Common myeloid progenitor, CD34-positive (primary cell): ENCODE measurements at regions not wholly inside any gene's neighbourhood (a gene's known extent, or its start where the extent isn't known, plus 50 kb on each side); places are given as distances from the start of the nearest gene placed in this dataset.

ENCODE experiments used
- CTCF ChIA-PET: fragments of 350-600 bp; sonication (Branson Sonifier 250); formaldehyde crosslinking; loops from one replicate; lab custom pipeline; 2021; ENCODE audit warnings: antibody characterized with exemption; lab: Charles Lee
- POLR2A ChIA-PET: fragments of 350-600 bp; sonication (Branson Sonifier 250); formaldehyde crosslinking; loops from one replicate; lab custom pipeline; 2021; ENCODE audit warnings: antibody characterized with exemption; lab: Charles Lee
- DNase-seq, 3 donors: peaks; one replicate each; pipeline versions ENCODE4 v3.0.0 to v3.0.0-alpha.2; 2013
- H3K27ac ChIP-seq, 2 experiments: 1 replicate in 1 of 2; 2 replicates in 1 of 2; pipeline ENCODE4 v1.7.0; 2013; ENCODE audit warnings: inconsistent platforms in 2 of 2, low read length in 2 of 2, mild to moderate bottlenecking in 2 of 2, low read depth in 1 of 2, moderate library complexity in 1 of 2; ENCODE audit not compliant: severe bottlenecking in 2 of 2, insufficient read depth in 1 of 2, poor library complexity in 1 of 2
- H3K27me3 ChIP-seq, 5 experiments: replicated peaks in 2 of 5; 1 replicate in 3 of 5; 2 replicates in 2 of 5; pipeline versions ENCODE4 v1.6.1 to v1.7.0; 2013; ENCODE audit warnings: low read length in 4 of 5, mild to moderate bottlenecking in 2 of 5, moderate library complexity in 2 of 5, inconsistent platforms in 1 of 5; ENCODE audit not compliant: insufficient read depth in 5 of 5, control insufficient read depth in 4 of 5
- H3K36me3 ChIP-seq, 4 experiments: 1 replicate in 2 of 4; 2 replicates in 2 of 4; pipeline versions ENCODE4 v1.6.1 to v1.7.0; 2013; ENCODE audit warnings: low read length in 3 of 4, control low read depth in 1 of 4, mild to moderate bottlenecking in 1 of 4; ENCODE audit not compliant: control insufficient read depth in 4 of 4, insufficient read depth in 4 of 4
- H3K4me1 ChIP-seq, 4 experiments: 1 replicate in 3 of 4; 2 replicates in 1 of 4; pipeline versions ENCODE4 v1.6.1 to v1.7.1; 2013; ENCODE audit warnings: low read length in 3 of 4, mild to moderate bottlenecking in 3 of 4, control low read depth in 1 of 4, inconsistent platforms in 1 of 4, moderate library complexity in 1 of 4; ENCODE audit not compliant: control insufficient read depth in 4 of 4, insufficient read depth in 4 of 4; ENCODE audit errors: control extremely low read depth in 1 of 4
- H3K4me3 ChIP-seq, 7 experiments: 1 replicate in 4 of 7; 2 replicates in 3 of 7; pipeline versions ENCODE4 v1.5.1 to v1.7.0; 2013; ENCODE audit warnings: mild to moderate bottlenecking in 7 of 7, low read length in 6 of 7, moderate library complexity in 6 of 7, inconsistent platforms in 2 of 7, low read depth in 2 of 7, control low read depth in 1 of 7; ENCODE audit not compliant: insufficient read depth in 4 of 7, control insufficient read depth in 1 of 7; ENCODE audit errors: extremely low read depth in 1 of 7
- H3K9me3 ChIP-seq, 5 experiments: 1 replicate in 4 of 5; 2 replicates in 1 of 5; pipeline versions ENCODE4 v1.6.1 to v1.7.1; 2013; ENCODE audit warnings: low read length in 4 of 5, mild to moderate bottlenecking in 2 of 5, inconsistent platforms in 1 of 5, low read depth in 1 of 5, moderate library complexity in 1 of 5; ENCODE audit not compliant: control insufficient read depth in 4 of 5, insufficient read depth in 2 of 5; ENCODE audit errors: control extremely low read depth in 1 of 5
- WGBS: methylation state at CpG from one replicate; pipeline ENCODE4 v1.1.5; 2013; ENCODE audit not compliant: insufficient coverage; 5-methylcytosine and 5-hydroxymethylcytosine counted together

DNA sequence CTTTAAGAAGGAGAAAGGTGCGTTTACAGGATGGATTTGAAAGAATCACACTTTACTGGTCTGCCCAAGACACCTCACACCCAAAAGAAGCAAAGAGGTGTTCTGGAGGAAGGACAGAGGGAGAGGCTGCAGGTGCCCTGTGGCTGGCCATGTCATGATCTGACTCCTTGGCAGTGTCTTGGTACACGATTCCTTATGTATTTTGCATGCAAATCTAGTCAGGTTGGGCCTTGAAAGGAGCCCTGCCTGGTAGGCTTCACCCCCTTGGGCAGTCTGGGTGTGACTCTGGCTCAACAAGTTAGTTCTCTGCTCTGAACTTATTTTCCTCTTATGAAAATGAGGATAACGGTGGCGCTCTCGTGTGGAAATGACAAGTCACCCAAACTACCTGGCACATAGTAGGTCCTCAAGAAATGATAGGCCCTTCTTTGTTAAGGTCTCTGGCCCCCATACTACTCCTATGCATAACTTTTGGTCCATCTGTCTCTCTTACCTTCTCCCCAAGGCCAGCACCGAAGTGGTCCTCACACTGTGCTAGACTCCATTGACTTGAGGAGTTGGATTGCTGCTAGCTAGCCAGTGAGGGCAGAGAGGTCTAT lies 212.5 kb downstream of the SEMA6A start:
- H3K27ac ChIP-seq = no peak overlapping the region
- no peak for DNase-seq
- WGBS = 94% methylated on average over 4 of the region's 6 CpGs
- H3K9me3 ChIP-seq = no peaks in the 10 kb centered on the region
- no peaks in the 10 kb centered on the region for H3K36me3 ChIP-seq
- peaks cover 21 to 32% (median 27%) of the 10 kb centered on the region in 4 experiments for H3K4me1 ChIP-seq
- no peak overlapping the region for H3K4me3 ChIP-seq
- CTCF ChIA-PET = no interaction called here
- POLR2A ChIA-PET = no interaction called here
- H3K27me3 ChIP-seq = no peaks in the 10 kb centered on the region

DNA sequence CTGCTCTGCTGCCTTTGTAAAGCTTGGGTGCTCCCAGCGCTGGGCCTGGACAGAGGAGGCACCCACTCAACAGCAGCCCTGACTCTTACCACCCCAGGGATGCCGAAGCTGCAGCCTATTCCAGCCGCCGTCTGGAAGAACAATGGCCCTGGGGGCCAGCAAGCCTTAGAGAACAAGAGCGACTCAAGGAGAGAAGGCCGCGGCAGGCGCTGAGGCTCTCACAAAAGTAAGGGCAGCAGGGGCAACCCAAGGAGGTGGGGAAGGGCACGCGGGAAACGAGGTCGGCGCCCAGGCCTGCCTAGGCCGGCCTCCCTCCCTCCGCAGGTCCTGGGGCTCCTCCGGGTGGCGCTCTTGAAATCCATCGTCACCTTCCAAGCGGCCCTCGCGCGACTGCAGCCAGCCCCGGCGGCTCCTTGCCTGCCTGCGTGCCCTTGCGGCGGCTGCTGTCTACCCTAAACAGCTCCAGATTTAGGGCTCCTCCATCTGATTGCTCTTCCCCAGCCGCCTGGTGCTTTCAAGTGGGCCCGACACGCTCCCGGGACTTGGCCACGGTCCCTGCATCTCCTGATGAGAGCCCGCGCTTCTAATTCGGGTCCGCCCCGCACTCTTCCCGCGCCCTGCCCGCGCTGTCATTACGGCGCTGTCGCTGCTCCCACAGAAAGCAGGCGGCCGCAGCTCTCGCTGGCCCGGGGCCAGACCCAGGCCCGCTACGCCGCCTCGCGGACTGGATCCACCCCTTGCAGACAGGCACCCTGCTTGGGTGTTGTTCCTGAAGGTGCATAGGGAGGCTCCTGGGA lies 213.3 kb downstream of the SEMA6A start:
- Histone ChIP-seq H3K4me1 (peaks cover 21 to 32% (median 27%) of the 10 kb centered on the region in 4 experiments), H3K9me3 (no peaks in the 10 kb centered on the region), H3K36me3 (no peaks in the 10 kb centered on the region), H3K27ac (no peak overlapping the region), H3K27me3 (no peaks in the 10 kb centered on the region), H3K4me3 (no peak overlapping the region)
- CTCF ChIA-PET = no interaction called here
- POLR2A ChIA-PET = no interaction called here
- DNase-seq = no peak
- WGBS = 96% methylated on average over 47 of the region's 53 CpGs

DNA sequence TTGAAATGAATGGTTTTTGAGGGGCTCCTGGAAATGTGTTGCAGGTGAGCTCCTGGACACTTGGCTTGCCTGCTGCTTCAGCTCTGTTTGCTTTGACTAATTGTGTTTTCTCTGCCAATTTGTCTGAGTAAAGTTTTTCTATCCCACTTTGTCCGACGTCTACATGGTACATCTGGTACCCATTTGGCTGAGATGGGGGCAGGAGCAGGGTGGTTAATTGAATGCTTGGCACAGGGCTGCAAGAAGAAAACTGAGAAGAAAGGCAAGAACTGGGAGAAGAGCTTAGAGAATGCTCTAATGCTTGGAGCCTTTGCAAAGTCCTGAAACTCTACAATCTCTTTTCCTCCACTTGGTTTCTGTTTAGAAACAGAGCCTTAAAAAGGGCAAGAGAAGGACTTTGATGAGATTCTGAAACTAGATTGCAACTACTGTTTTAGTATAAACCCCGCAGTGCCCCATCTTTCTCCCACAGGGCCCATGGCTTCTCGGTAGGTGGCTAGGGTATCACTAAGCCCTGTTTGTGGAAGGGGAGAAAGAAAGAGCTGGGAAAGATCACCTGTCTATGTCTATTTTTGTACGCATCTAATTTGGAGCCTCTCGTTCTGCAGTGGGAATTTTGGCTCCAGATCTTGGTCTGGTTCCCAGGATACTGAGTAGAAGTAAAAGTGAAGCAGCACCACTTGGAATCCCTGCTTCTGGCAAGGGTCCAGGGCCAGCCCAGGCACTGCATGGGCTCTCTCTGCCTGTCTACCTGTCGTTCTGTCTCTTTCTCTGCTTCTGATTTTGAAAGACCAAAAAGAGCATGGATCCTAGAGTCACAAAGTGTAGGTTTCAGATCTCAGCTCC lies 214.4 kb downstream of the SEMA6A start:
- ChIA-PET CTCF (interaction anchor here (1.7 kb wide), 1 partner anchor 11 kb away, joined by 6 read pairs; no protein-coding TSS in a partner anchor), POLR2A (no interaction called here)
- 79% methylated on average over 3 of the region's 7 CpGs for WGBS
- Histone ChIP-seq H3K27me3 (no peaks in the 10 kb centered on the region), H3K4me1 (peaks cover 21 to 32% (median 27%) of the 10 kb centered on the region in 4 experiments), H3K4me3 (no peak overlapping the region), H3K9me3 (peaks cover 0 to 7% (median 0%) of the 10 kb centered on the region in 5 experiments), H3K27ac (no peak overlapping the region), H3K36me3 (peaks cover 0 to 2% (median 0%) of the 10 kb centered on the region in 4 experiments)
- peak in 2 of 3 donors; percentile 15 to 39 for DNase-seq

DNA sequence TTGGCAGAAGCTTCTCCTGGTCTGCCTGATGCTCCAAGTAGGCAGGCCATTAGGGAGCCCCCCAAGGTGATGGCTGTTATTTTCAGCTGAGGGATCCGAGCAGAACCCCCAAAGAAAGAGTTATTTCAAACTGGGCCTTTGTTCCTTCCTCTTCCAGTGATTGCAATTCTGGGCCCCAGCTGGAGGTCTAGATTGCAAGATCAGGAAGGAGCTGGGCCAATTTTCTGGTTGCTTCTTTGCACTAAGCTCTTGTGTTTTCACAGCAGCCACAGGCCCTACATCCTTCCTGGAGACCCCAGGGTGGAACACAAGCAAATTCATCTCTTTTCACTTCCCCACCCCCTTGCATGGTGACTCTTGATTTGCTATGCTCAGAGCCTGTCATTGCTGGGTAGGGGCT lies 215.0 kb downstream of the SEMA6A start:
- no peaks in the 10 kb centered on the region for H3K27me3 ChIP-seq
- DNase-seq = peak; percentile 26 to 95 (median 92)
- ChIA-PET POLR2A (no interaction called here), CTCF (interaction anchor here (0.8 to 1.7 kb wide), 4 partner anchors 12 to 133 kb away, joined by 3 to 6 read pairs (median 4); no protein-coding TSS in a partner anchor)
- H3K27ac ChIP-seq = peak overlapping the region in 1 of 2 experiments; percentile 30
- H3K4me1 ChIP-seq = peaks cover 21 to 32% (median 27%) of the 10 kb centered on the region in 4 experiments
- peak overlapping the region in 2 of 7 experiments; percentile 25 to 31 for H3K4me3 ChIP-seq
- WGBS = 0% methylated on average over 1 of the region's 1 CpG
- H3K9me3 ChIP-seq = peaks cover 0 to 13% (median 0%) of the 10 kb centered on the region in 5 experiments
- peaks cover 0 to 2% (median 0%) of the 10 kb centered on the region in 4 experiments for H3K36me3 ChIP-seq

DNA sequence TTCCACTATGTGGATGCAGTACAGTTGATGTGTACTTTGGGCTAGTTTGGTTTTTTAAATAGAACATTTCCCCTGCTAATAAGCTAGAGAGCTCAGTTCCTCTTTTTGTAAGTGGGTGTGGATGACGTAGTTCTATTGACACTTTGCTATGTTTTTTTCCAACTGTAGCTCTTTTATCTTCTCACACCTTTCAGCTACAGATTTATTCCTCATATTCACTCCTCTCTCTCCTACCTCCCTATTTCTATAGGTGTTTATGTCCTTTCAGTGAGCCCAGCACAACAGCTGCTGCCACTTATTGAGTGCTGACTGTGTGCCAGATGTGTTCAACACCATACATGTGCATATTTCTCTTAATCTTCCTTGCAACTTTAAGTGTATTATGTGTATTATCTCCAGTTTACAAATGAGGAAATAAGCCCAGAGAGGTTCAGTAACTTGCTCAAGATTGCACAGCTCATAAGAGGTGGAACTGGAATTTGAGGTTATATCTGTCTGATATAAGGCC lies 215.7 kb downstream of the SEMA6A start:
- POLR2A ChIA-PET = interaction anchor here (0.6 kb wide), 1 partner anchor 1196 kb away, joined by 3 read pairs; no protein-coding TSS in a partner anchor
- no CpG with 5 or more reads among the region's 1 CpG for WGBS
- no peak overlapping the region for H3K4me3 ChIP-seq
- H3K36me3 ChIP-seq = peaks cover 0 to 5% (median 0%) of the 10 kb centered on the region in 4 experiments
- peaks cover 21 to 32% (median 27%) of the 10 kb centered on the region in 4 experiments for H3K4me1 ChIP-seq
- peak overlapping the region in 1 of 2 experiments; percentile 30 for H3K27ac ChIP-seq
- no peaks in the 10 kb centered on the region for H3K27me3 ChIP-seq
- CTCF ChIA-PET = interaction anchor here (0.8 to 1.7 kb wide), 5 partner anchors 13 to 221 kb away, joined by 3 to 6 read pairs (median 4); no protein-coding TSS in a partner anchor
- H3K9me3 ChIP-seq = peaks cover 0 to 19% (median 3%) of the 10 kb centered on the region in 5 experiments
- peak; percentile 64 to 94 (median 86) for DNase-seq

DNA sequence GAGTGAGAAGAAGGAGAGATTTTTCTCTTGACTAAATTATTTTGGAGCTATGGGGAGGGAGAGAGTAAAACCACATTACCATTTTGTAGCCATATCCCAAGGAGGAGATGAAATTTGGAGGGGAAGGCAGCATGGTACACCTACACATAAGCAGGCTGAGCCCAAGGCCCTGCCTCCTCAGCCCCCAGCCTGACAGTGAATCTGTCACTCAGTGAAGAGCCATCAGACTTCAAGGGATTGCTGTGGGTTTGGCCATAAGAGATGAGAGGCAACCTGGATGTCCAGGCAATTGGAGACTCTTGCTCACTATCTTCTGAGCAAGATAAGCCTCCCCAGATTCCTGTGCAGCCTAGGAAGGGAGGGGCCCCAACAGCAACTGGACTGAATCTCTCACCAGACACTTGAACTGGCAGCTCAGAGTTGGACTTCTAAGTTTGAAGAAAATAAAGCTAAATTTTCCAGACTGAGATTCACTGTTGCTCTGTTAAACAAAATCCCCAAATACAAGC lies 216.6 kb downstream of the SEMA6A start:
- Histone ChIP-seq H3K9me3 (peaks cover 0 to 25% (median 3%) of the 10 kb centered on the region in 5 experiments), H3K27me3 (no peaks in the 10 kb centered on the region), H3K4me3 (no peak overlapping the region), H3K27ac (peak overlapping the region in 1 of 2 experiments; percentile 30), H3K36me3 (peaks cover 0 to 9% (median 4%) of the 10 kb centered on the region in 4 experiments), H3K4me1 (peaks cover 21 to 32% (median 27%) of the 10 kb centered on the region in 4 experiments)
- CTCF ChIA-PET = interaction anchor here (1.0 kb wide), 1 partner anchor 220 kb away, joined by 3 read pairs; no protein-coding TSS in a partner anchor
- POLR2A ChIA-PET = no interaction called here
- DNase-seq = no peak
